Prostate gland (tissue), 2 donors: ENCODE measurements at regions not wholly inside any gene's neighbourhood (a gene's known extent, or its start where the extent isn't known, plus 50 kb on each side); places are given as distances from the start of the nearest gene placed in this dataset.

ENCODE experiments used
- DNase-seq: peaks from one replicate; pipeline ENCODE4 v3.0.0-alpha.2; 2019; ENCODE audit warnings: low spot score
- H3K27ac ChIP-seq, 2 donors: fragments of 200-600 bp; sonication (generic); 2 replicates each; pipeline ENCODE4 v1.5.1; 2017 to 2019
- H3K27me3 ChIP-seq: fragments of 200-600 bp; sonication (generic); replicated peaks from 2 replicates; pipeline ENCODE4 v1.5.1; 2019; ENCODE audit not compliant: insufficient read depth
- H3K36me3 ChIP-seq, 2 donors: fragments of 200-600 bp; sonication (generic); 1 replicate in 1 of 2; 2 replicates in 1 of 2; pipeline versions ENCODE4 v1.5.1 to v1.8.1; 2017 to 2019
- H3K4me1 ChIP-seq: fragments of 200-600 bp; sonication (generic); replicated peaks from 2 replicates; pipeline ENCODE4 v1.5.1; 2019
- H3K4me3 ChIP-seq, 2 donors: fragments of 200-600 bp; sonication (generic); 2 replicates each; pipeline ENCODE4 v1.5.1; 2017 to 2019
- H3K9me3 ChIP-seq: fragments of 200-600 bp; sonication (generic); 2 replicates; pipeline ENCODE4 v1.5.1; 2017
- POLR2A ChIP-seq: fragments of 450-650 bp; IDR thresholded peaks from one replicate; pipeline ENCODE4 v1.6.1; 2016; ENCODE audit warnings: antibody characterized with exemption, mild to moderate bottlenecking
- POLR2AphosphoS5 ChIP-seq: sonication (generic); formaldehyde crosslinking; IDR thresholded peaks from one replicate; pipeline ENCODE4 v1.6.1; 2017; ENCODE audit warnings: antibody characterized with exemption
- WGBS: methylation state at CpG from one replicate; pipeline ENCODE4 v1.1.5; 2018; 5-methylcytosine and 5-hydroxymethylcytosine counted together
- intact Hi-C: fragments of 100-400 bp; cut with DNase I; formaldehyde crosslinking; loops from one replicate; pipeline ENCODE4 v1.14.2; 2022
- TF ChIP-seq, protein P1 (sequence below), 4 experiments: fragments of 200-600 bp in 2 of 4; fragments of 450-650 bp in 2 of 4; sonication (generic) in 2 of 4; IDR thresholded peaks; 1 replicate in 3 of 4; 2 replicates in 1 of 4; pipeline ENCODE4 v1.5.1; 2016 to 2019; ENCODE audit warnings: antibody characterized with exemption in 4 of 4, mild to moderate bottlenecking in 2 of 4, moderate library complexity in 2 of 4

DNA sequence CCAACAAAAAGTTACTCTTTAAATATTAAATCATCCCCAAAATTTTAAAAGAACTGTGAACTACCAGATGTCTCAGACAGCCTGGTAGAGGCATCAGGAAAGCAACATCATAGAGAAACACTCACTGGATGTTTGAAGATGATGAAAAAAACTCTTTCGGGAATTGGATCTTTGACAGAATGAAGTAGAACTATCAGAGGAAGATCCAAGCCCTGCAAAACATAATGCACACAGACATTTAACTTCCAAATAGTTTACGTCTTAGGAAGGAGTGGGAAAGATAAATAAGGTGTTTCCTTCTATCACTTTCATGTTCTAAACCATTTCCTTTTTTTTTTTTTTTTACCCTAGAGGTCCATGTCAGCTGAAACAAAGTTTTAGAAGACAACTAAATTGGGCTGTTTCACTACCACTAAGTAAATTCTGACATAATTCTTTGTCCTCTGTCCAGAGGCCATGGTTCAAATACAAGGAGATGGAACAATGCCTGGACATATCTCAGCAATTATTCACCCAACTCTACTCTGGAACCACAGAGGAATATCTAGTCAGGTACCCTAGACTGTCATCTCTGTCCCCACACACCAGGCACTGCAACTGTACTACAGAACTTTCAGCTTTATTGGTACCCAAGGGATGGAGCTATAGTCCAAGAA, 217.7 kb upstream of the INTU start:
- Histone ChIP-seq H3K4me1 (no peaks in the 10 kb centered on the region), H3K9me3 (no peaks in the 10 kb centered on the region), H3K4me3 (no peak overlapping the region), H3K27ac (no peak overlapping the region), H3K27me3 (no peaks in the 10 kb centered on the region), H3K36me3 (no peaks in the 10 kb centered on the region)
- TF ChIP-seq POLR2AphosphoS5, result no peak
- no peak for TF ChIP-seq POLR2A
- TF ChIP-seq, protein P1, sequence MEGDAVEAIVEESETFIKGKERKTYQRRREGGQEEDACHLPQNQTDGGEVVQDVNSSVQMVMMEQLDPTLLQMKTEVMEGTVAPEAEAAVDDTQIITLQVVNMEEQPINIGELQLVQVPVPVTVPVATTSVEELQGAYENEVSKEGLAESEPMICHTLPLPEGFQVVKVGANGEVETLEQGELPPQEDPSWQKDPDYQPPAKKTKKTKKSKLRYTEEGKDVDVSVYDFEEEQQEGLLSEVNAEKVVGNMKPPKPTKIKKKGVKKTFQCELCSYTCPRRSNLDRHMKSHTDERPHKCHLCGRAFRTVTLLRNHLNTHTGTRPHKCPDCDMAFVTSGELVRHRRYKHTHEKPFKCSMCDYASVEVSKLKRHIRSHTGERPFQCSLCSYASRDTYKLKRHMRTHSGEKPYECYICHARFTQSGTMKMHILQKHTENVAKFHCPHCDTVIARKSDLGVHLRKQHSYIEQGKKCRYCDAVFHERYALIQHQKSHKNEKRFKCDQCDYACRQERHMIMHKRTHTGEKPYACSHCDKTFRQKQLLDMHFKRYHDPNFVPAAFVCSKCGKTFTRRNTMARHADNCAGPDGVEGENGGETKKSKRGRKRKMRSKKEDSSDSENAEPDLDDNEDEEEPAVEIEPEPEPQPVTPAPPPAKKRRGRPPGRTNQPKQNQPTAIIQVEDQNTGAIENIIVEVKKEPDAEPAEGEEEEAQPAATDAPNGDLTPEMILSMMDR (IDR thresholded peaks at IDR 0.05), result no peak
- DNase-seq, result no peak
- WGBS, result 67% methylated on average over 2 of the region's 2 CpGs
- intact Hi-C loops, result no loop called here

DNA sequence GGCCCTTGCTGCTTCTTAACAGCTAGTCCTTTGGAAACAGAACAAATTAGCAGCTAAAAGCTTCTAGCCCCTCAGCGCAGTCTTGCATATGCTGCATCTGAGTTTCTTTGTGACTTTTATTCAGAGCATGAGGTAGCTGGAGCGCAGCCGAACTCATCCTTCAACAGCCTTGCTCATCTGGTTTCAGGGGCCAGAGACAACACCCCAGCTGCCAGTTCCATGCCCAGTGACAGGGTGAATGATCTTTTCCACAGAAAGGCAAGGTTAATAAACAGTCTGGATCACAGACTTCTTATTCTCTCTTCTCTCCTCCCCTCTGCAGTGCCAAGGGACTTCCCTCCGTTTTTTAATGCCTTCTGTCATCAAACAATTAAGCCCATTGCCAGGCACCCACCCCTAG, 216.6 kb upstream of the INTU start:
- 60% methylated on average over 4 of the region's 4 CpGs for WGBS
- DNase-seq, result no peak

DNA sequence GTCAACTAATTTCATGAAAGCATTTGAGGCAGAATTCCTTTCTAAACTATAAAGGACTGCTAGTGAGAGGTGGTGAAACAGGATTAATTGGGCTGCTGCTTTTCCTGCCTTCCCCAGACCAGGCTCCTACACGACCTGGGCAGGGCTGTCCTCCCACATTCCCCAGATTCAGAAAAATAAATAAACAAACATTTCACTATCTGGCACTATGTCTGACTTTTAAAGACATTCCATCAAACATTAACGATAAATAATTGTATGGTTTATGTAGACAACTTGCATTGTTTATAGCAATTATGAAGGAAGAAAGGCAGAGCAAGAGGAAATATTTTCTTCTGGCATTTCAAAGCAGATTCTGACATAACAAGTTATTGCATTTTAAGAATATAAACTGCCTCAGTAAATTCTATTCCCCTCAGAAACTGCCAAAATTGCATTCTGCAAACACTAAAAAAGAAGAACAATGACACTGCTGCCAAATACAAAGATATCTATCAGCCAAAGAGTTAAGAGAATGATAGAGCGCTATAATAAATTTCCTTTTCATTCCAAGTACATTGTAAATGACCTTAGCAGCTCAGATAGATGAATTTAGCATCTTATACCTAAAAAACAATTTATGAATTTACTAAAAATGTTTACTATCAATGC, 214.7 kb upstream of the INTU start:
- Histone ChIP-seq H3K9me3 (no peaks in the 10 kb centered on the region), H3K4me3 (no peak overlapping the region), H3K4me1 (no peaks in the 10 kb centered on the region), H3K27ac (no peak overlapping the region), H3K36me3 (no peaks in the 10 kb centered on the region), H3K27me3 (no peaks in the 10 kb centered on the region)
- WGBS, result 12% methylated on average over 3 of the region's 3 CpGs
- TF ChIP-seq POLR2A, result no peak
- TF ChIP-seq, protein P1 (IDR thresholded peaks at IDR 0.05), result no peak
- TF ChIP-seq POLR2AphosphoS5, result no peak
- intact Hi-C loops, result no loop called here
- no peak for DNase-seq

More for the DNA sequence above, 216.6 kb upstream of the INTU start:
- Histone ChIP-seq H3K36me3 (no peaks in the 10 kb centered on the region), H3K4me1 (no peaks in the 10 kb centered on the region), H3K27me3 (no peaks in the 10 kb centered on the region), H3K4me3 (no peak overlapping the region), H3K27ac (no peak overlapping the region), H3K9me3 (no peaks in the 10 kb centered on the region)
- TF ChIP-seq, protein P1 (IDR thresholded peaks at IDR 0.05), result no peak
- TF ChIP-seq POLR2A, result no peak
- no peak for TF ChIP-seq POLR2AphosphoS5
- intact Hi-C loops, result no loop called here

DNA sequence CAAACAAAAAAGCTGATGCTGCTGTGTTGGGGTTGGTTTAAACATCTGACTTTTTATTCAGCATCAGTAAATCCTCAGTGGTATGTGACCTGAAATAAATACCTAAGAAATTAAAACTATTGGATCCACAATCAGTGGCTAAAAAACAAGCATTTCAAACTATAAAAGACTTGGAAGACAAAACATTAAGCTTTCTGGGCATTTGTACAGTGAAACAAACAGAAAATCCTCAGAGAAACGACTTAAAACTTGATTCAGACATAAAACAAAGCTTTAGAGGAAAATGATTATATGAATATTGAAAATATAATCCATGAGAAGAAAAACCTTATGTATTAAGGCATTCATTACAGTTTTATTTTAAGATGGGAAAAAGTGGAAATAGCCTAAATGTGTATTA, 213.3 kb upstream of the INTU start:
- 13% methylated on average over 1 of the region's 1 CpG for WGBS
- no peak overlapping the region for H3K4me3 ChIP-seq
- no peak for DNase-seq
- H3K27me3 ChIP-seq, result no peaks in the 10 kb centered on the region
- H3K36me3 ChIP-seq, result no peaks in the 10 kb centered on the region
- no peaks in the 10 kb centered on the region for H3K4me1 ChIP-seq
- intact Hi-C loops, result no loop called here
- TF ChIP-seq, protein P1 (IDR thresholded peaks at IDR 0.05), result no peak
- TF ChIP-seq POLR2A (no peak), POLR2AphosphoS5 (no peak)
- no peak overlapping the region for H3K27ac ChIP-seq
- H3K9me3 ChIP-seq, result no peaks in the 10 kb centered on the region

DNA sequence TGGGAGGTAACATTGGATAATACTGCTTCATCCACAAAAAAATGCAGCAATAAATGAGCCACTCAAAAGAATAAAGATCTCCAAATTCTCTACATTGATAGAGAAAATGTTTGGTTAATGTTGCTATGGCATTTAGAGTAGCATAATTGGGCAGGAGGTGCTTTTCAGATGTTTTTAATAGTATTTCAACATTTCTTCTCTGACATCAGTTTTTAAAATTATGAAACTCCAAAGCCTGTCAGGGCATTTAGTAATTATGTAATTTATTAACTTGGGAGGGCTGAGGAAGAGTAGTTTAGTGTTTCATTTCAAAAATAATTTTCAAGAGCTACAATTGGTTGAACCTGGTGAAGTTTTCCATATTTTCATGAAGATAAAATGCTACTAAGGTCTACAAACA, 211.3 kb upstream of the INTU start:
- Histone ChIP-seq H3K36me3 (no peaks in the 10 kb centered on the region), H3K4me3 (no peak overlapping the region), H3K9me3 (no peaks in the 10 kb centered on the region), H3K27ac (no peak overlapping the region), H3K27me3 (no peaks in the 10 kb centered on the region), H3K4me1 (no peaks in the 10 kb centered on the region)
- no peak for DNase-seq
- no peak for TF ChIP-seq POLR2AphosphoS5
- no peak for TF ChIP-seq POLR2A
- TF ChIP-seq, protein P1 (IDR thresholded peaks at IDR 0.05), result no peak
- intact Hi-C loops, result no loop called here
